Limb (tissue), 2 donors: ENCODE measurements at regions not wholly inside any gene's neighbourhood (a gene's known extent, or its start where the extent isn't known, plus 50 kb on each side); places are given as distances from the start of the nearest gene placed in this dataset.

ENCODE experiments used
- DNase-seq, 2 donors: peaks; one replicate each; pipeline ENCODE4 v3.0.0-alpha.2; 2016; ENCODE audit errors: extremely low spot score in 2 of 2

GRCh38 chr17:52255347-52255746 lies 96.8 kb upstream of the CA10 start:
- DNase-seq: no peak

- no peak for DNase-seq
Measured at GRCh38 chr17:52244689-52245088, 86.2 kb upstream of the CA10 start.

GRCh38 chr17:52242268-52242667 lies 83.8 kb upstream of the CA10 start:
- no peak for DNase-seq

- no peak for DNase-seq
Measured at GRCh38 chr17:52237151-52237550, 78.6 kb upstream of the CA10 start.

GRCh38 chr17:52235516-52235915 lies 77.0 kb upstream of the CA10 start:
- DNase-seq: no peak

GRCh38 chr17:52233632-52234031 lies 75.1 kb upstream of the CA10 start:
- DNase-seq: no peak

- DNase-seq: no peak
Measured at GRCh38 chr17:52233176-52233575, 74.7 kb upstream of the CA10 start.

- no peak for DNase-seq
Measured at GRCh38 chr17:52228823-52229222, 70.3 kb upstream of the CA10 start.

GRCh38 chr17:52227926-52228325 lies 69.4 kb upstream of the CA10 start:
- DNase-seq: no peak

- DNase-seq: no peak
Measured at GRCh38 chr17:52213451-52213850, 54.9 kb upstream of the CA10 start.

- DNase-seq: no peak
Measured at GRCh38 chr17:52212851-52213250, 54.3 kb upstream of the CA10 start.

- DNase-seq: no peak
Measured at GRCh38 chr17:52209507-52209906, 51.0 kb upstream of the CA10 start.
